HepG2 (cell line): ENCODE measurements at regions not wholly inside any gene's neighbourhood (a gene's known extent, or its start where the extent isn't known, plus 50 kb on each side); places are given as distances from the start of the nearest gene placed in this dataset.

Source experiments
- ATAC-seq: fragments of 200-7000 bp; cut with Tn5 transposase; 3 replicates; pipeline ENCODE4 v1.9.1; 2020; ENCODE audit warnings: mild to moderate bottlenecking, moderate library complexity
- BruUV-seq: library from RNA; stranded (reverse); fragments of 400-500 nt; replicated peaks from 2 replicates; lab custom pipeline; 2021; lab: Mats Ljungman, UMichigan
- CTCF ChIA-PET: fragments of 300-600 bp; formaldehyde crosslinking; extraction: SDS; loops from one replicate; lab custom pipeline; 2021; ENCODE audit warnings: low total read pairs, inconsistent platforms, low intra/inter-chr PET ratio; lab: Yijun Ruan, JAX
- POLR2A ChIA-PET: fragments of 350-600 bp; sonication (Branson Sonifier 250); formaldehyde crosslinking; loops from one replicate; lab custom pipeline; 2020; ENCODE audit warnings: antibody characterized with exemption, inconsistent platforms; lab: Yijun Ruan, JAX
- DNase-seq: peaks from one replicate; pipeline ENCODE4 v3.0.0-alpha.2; 2015; ENCODE audit warnings: low spot score
- FAIRE-seq: peaks from 3 replicates; lab custom pipeline; 2011; peaks lifted over from hg19 to GRCh38; lab: Jason Lieb, UNC
- H2AFZ ChIP-seq: one replicate; pipeline ENCODE4 v1.6.1; 2011; ENCODE audit warnings: low read length, inconsistent platforms
- H3K27ac ChIP-seq: fragments of 300-600 bp; 3 replicates; pipeline ENCODE4 v1.8.0; 2011; ENCODE audit warnings: mixed run types, mild to moderate bottlenecking, mixed read lengths, low read length, inconsistent platforms; ENCODE audit not compliant: insufficient read depth; ENCODE audit errors: extremely low read length
- H3K27me3 ChIP-seq, 2 experiments: fragments of 200-600 bp in 1 of 2; 2 replicates in 1 of 2; 3 replicates in 1 of 2; pipeline versions ENCODE4 v1.6.0 to v1.8.0; 2011; ENCODE audit warnings: low read length in 2 of 2, mild to moderate bottlenecking in 2 of 2, moderate library complexity in 2 of 2, inconsistent platforms in 1 of 2; ENCODE audit not compliant: insufficient read depth in 2 of 2, control insufficient read depth in 1 of 2
- H3K36me3 ChIP-seq, 2 experiments: fragments of 200-600 bp in 1 of 2; replicated peaks in 1 of 2; 2 replicates in 1 of 2; 3 replicates in 1 of 2; pipeline versions ENCODE4 v1.5.1 to v1.8.0; 2011; ENCODE audit warnings: low read length in 2 of 2, inconsistent platforms in 1 of 2; ENCODE audit not compliant: insufficient read depth in 2 of 2, control insufficient read depth in 1 of 2
- H3K4me1 ChIP-seq: 2 replicates; pipeline ENCODE4 v1.5.1; 2012; ENCODE audit warnings: low read length, inconsistent platforms; ENCODE audit not compliant: insufficient read depth
- H3K4me2 ChIP-seq: 2 replicates; pipeline ENCODE4 v1.6.0; 2011; ENCODE audit warnings: low read depth, low read length, inconsistent platforms
- H3K4me3 ChIP-seq, 3 experiments: fragments of 200-600 bp in 1 of 3; sonication (generic), shearing (Covaris generic) in 1 of 3; replicated peaks in 1 of 3; 2 replicates each; pipeline ENCODE4 v1.5.1; 2011 to 2016; ENCODE audit warnings: low read length in 3 of 3, inconsistent platforms in 2 of 3, low read depth in 2 of 3, mild to moderate bottlenecking in 2 of 3, control low read depth in 1 of 3, mixed read lengths in 1 of 3; ENCODE audit not compliant: insufficient read depth in 1 of 3
- H3K79me2 ChIP-seq: one replicate; pipeline ENCODE4 v1.6.1; 2011; ENCODE audit warnings: low read length, inconsistent platforms; ENCODE audit not compliant: insufficient read depth
- H3K9ac ChIP-seq: 2 replicates; pipeline ENCODE4 v1.6.0; 2011; ENCODE audit warnings: mild to moderate bottlenecking, low read depth, low read length, inconsistent platforms; ENCODE audit not compliant: insufficient read depth
- H3K9me3 ChIP-seq: 2 replicates; pipeline ENCODE4 v1.5.1; 2012; ENCODE audit warnings: mild to moderate bottlenecking, low read length
- H4K20me1 ChIP-seq: 2 replicates; pipeline ENCODE4 v1.6.0; 2011; ENCODE audit warnings: inconsistent platforms, mild to moderate bottlenecking, low read length, moderate library complexity; ENCODE audit not compliant: insufficient read depth
- FOXA3 ChIP-seq: IDR thresholded peaks from 2 replicates; pipeline ENCODE4 v1.6.1; 2016; ENCODE audit warnings: missing genetic modification reagents, missing compliant biosample characterization
- HNRNPL ChIP-seq: fragments of 200-400 bp; formaldehyde crosslinking; IDR thresholded peaks from 2 replicates; pipeline ENCODE4 v1.6.1; 2017; ENCODE audit warnings: mild to moderate bottlenecking, low read depth, low read length
- MEIS2 ChIP-seq: sonication (generic); formaldehyde crosslinking; IDR thresholded peaks from 2 replicates; pipeline ENCODE4 v1.9.0; 2021; ENCODE audit warnings: mild to moderate bottlenecking, missing genetic modification reagents
- NFKBIZ ChIP-seq: IDR thresholded peaks from 2 replicates; pipeline ENCODE4 v1.6.1; 2018; ENCODE audit warnings: missing genetic modification reagents, missing compliant biosample characterization
- NRL ChIP-seq: sonication (generic); formaldehyde crosslinking; IDR thresholded peaks from 2 replicates; pipeline ENCODE4 v1.5.0; 2020; ENCODE audit warnings: missing genetic modification reagents, mild to moderate bottlenecking, moderate library complexity, borderline replicate concordance
- RBM39 ChIP-seq: fragments of 200-400 bp; formaldehyde crosslinking; IDR thresholded peaks from one replicate; pipeline ENCODE4 v1.6.1; 2018; ENCODE audit warnings: antibody characterized with exemption, mild to moderate bottlenecking, low read depth, low read length; ENCODE audit not compliant: poor library complexity, severe bottlenecking
- REXO4 ChIP-seq: sonication (generic); formaldehyde crosslinking; IDR thresholded peaks from 2 replicates; pipeline ENCODE4 v1.8.0; 2022; ENCODE audit warnings: missing genetic modification reagents, mild to moderate bottlenecking, borderline replicate concordance
- XRCC5 ChIP-seq: fragments of 200-400 bp; formaldehyde crosslinking; optimal IDR thresholded peaks from 2 replicates; pipeline ENCODE3; 2017; ENCODE audit warnings: mild to moderate bottlenecking, low read length
- ZNF101 ChIP-seq: sonication (generic); formaldehyde crosslinking; IDR thresholded peaks from 2 replicates; pipeline ENCODE4 v1.4.0; 2020; ENCODE audit warnings: mild to moderate bottlenecking, low read depth, missing genetic modification reagents, borderline replicate concordance
- ZNF550 ChIP-seq: sonication (generic); formaldehyde crosslinking; IDR thresholded peaks from 2 replicates; pipeline ENCODE4 v1.4.0; 2020; ENCODE audit warnings: mild to moderate bottlenecking, missing genetic modification reagents, borderline replicate concordance
- ZNF569 ChIP-seq: sonication (generic); formaldehyde crosslinking; IDR thresholded peaks from 2 replicates; pipeline ENCODE4 v1.5.0; 2020; ENCODE audit warnings: mild to moderate bottlenecking, missing genetic modification reagents, moderate library complexity, borderline replicate concordance
- ZNF629 ChIP-seq: sonication (generic); formaldehyde crosslinking; conservative IDR thresholded peaks from 2 replicates; pipeline ENCODE4 v1.5.0; 2020; ENCODE audit warnings: missing genetic modification reagents
- WGBS: methylation state at CpG from one replicate; pipeline ENCODE4 v1.1.6; 2017; ENCODE audit warnings: low lambda C conversion rate; 5-methylcytosine and 5-hydroxymethylcytosine counted together
- in situ Hi-C: cut with HindIII; loops from 2 replicates; pipeline ENCODE4 v1.10.0; 2017; ENCODE audit warnings: low pct_unique_long_range_greater_than_20kb; ENCODE audit not compliant: extremely low pct_ligation_motif_present
- intact Hi-C: fragments of 100-400 bp; cut with micrococcal nuclease; formaldehyde crosslinking; loops from one replicate; pipeline ENCODE4 v1.10.0; 2022; ENCODE audit not compliant: unreplicated experiment
- TF ChIP-seq, protein P1 (sequence below): sonication (generic); formaldehyde crosslinking; IDR thresholded peaks from 2 replicates; pipeline ENCODE4 v1.8.1; 2023; ENCODE audit warnings: mild to moderate bottlenecking, missing genetic modification reagents

DNA sequence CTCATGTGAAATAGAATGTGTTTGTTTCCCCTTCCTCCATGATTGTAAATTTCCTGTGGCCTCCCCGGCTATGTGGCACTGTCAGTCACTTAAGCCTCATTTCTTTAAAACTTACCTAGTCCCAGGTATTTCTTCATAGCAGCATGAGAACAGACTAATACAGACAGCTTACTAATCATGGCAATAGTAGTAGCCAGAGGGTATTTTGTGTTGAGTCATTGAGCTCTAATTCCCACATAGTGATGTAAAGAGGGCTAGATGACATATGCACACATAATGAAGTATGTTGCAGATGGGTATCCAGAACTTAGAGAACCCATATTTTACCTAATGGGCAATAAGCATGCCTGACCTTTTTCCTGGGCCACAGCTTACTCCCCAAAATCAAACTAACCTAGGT lies 1197.2 kb downstream of the PCDH7 start:
- in situ Hi-C loops (no loop called here), intact Hi-C loops (no loop called here)
- WGBS = 15% methylated on average over 1 of the region's 1 CpG
- Histone ChIP-seq H3K4me3 (no peak overlapping the region), H3K36me3 (no peaks in the 10 kb centered on the region), H3K9ac (no peak overlapping the region), H3K4me2 (no peak overlapping the region), H3K4me1 (no peaks in the 10 kb centered on the region), H3K27ac (no peak overlapping the region), H3K79me2 (no peaks in the 10 kb centered on the region), H4K20me1 (no peaks in the 10 kb centered on the region), H3K27me3 (no peaks in the 10 kb centered on the region), H2AFZ (no peak overlapping the region), H3K9me3 (peaks cover 62% of the 10 kb centered on the region)
- ATAC-seq (no peak), DNase-seq (no peak), FAIRE-seq (no peak)
- TF ChIP-seq MEIS2 (CRISPR knock-in tag) (no peak), FOXA3 (CRISPR knock-in tag) (no peak), RBM39 (no peak), ZNF550 (CRISPR knock-in tag) (no peak), ZNF569 (CRISPR knock-in tag) (no peak), REXO4 (CRISPR knock-in tag) (no peak), HNRNPL (no peak), ZNF629 (CRISPR knock-in tag) (no peak), NRL (CRISPR knock-in tag) (no peak), XRCC5 (no peak), ZNF101 (CRISPR knock-in tag) (no peak), NFKBIZ (CRISPR knock-in tag) (no peak)
- TF ChIP-seq, protein P1, sequence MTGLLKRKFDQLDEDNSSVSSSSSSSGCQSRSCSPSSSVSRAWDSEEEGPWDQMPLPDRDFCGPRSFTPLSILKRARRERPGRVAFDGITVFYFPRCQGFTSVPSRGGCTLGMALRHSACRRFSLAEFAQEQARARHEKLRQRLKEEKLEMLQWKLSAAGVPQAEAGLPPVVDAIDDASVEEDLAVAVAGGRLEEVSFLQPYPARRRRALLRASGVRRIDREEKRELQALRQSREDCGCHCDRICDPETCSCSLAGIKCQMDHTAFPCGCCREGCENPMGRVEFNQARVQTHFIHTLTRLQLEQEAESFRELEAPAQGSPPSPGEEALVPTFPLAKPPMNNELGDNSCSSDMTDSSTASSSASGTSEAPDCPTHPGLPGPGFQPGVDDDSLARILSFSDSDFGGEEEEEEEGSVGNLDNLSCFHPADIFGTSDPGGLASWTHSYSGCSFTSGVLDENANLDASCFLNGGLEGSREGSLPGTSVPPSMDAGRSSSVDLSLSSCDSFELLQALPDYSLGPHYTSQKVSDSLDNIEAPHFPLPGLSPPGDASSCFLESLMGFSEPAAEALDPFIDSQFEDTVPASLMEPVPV (CRISPR knock-in tag) = no peak
- CTCF ChIA-PET = no interaction called here
- no TSS peak for BruUV-seq
- POLR2A ChIA-PET = no interaction called here
